K562 (cell line): ENCODE measurements at regions not wholly inside any gene's neighbourhood (a gene's known extent, or its start where the extent isn't known, plus 50 kb on each side); places are given as distances from the start of the nearest gene placed in this dataset.
A peak's percentile ranks its signal among the peaks of the same experiment; 100 is the strongest.

Experiments used
- ATAC-seq: fragments of 200-7000 bp; cut with Tn5 transposase; 3 replicates; pipeline ENCODE4 v1.9.1; 2020; ENCODE audit warnings: moderate library complexity
- BruUV-seq: library from RNA; stranded (reverse); fragments of 400-500 nt; replicated peaks from 2 replicates; lab custom pipeline; 2021; lab: Mats Ljungman, UMichigan
- CTCF ChIA-PET: fragments of 300-600 bp; formaldehyde crosslinking; extraction: SDS; loops from one replicate; lab custom pipeline; 2021; ENCODE audit warnings: low intra/inter-chr PET ratio; lab: Yijun Ruan, JAX
- POLR2A ChIA-PET: fragments of 300-600, 350-650 bp; sonication (Branson Sonifier 250); formaldehyde crosslinking; extraction: SDS; loops from one replicate; lab custom pipeline; 2021; ENCODE audit warnings: antibody characterized with exemption, inconsistent platforms; lab: Yijun Ruan, JAX
- DNase-seq, 4 experiments: peaks; one replicate each; pipeline versions ENCODE4 v3.0.0 to v3.0.0-alpha.2; 2011 to 2018; ENCODE audit warnings: low spot score in 3 of 4, mixed read lengths in 3 of 4; ENCODE audit errors: extremely low read depth in 1 of 4
- FAIRE-seq: peaks from 2 replicates; lab custom pipeline; 2011; peaks lifted over from hg19 to GRCh38; lab: Jason Lieb, UNC
- H2AFZ ChIP-seq: 2 replicates; pipeline ENCODE4 v1.6.0; 2011; ENCODE audit warnings: low read depth, low read length, control low read depth, inconsistent platforms
- H3K27ac ChIP-seq: fragments of 200-600 bp; 3 replicates; pipeline ENCODE4 v1.8.0; 2011; ENCODE audit warnings: low read depth, mild to moderate bottlenecking, control low read depth, inconsistent platforms, low read length, moderate library complexity, mixed read lengths; ENCODE audit errors: extremely low read depth
- H3K27me3 ChIP-seq, 2 experiments: fragments of 300-600 bp in 1 of 2; 2 replicates in 1 of 2; 3 replicates in 1 of 2; pipeline versions ENCODE4 v1.6.0 to v1.8.0; 2011; ENCODE audit warnings: inconsistent platforms in 2 of 2, low read length in 2 of 2, mild to moderate bottlenecking in 1 of 2, mixed read lengths in 1 of 2, moderate library complexity in 1 of 2; ENCODE audit not compliant: control insufficient read depth in 2 of 2, insufficient read depth in 2 of 2
- H3K36me3 ChIP-seq: fragments of 300-600 bp; 3 replicates; pipeline ENCODE4 v1.8.0; 2011; ENCODE audit warnings: mild to moderate bottlenecking, low read length, inconsistent platforms; ENCODE audit not compliant: control insufficient read depth, insufficient read depth
- H3K4me1 ChIP-seq, 2 experiments: fragments of 200-600 bp in 1 of 2; replicated peaks in 1 of 2; 2 replicates in 1 of 2; 3 replicates in 1 of 2; pipeline versions ENCODE4 v1.5.1 to v1.8.0; 2011; ENCODE audit warnings: inconsistent platforms in 2 of 2, low read length in 2 of 2, mild to moderate bottlenecking in 1 of 2, mixed read lengths in 1 of 2, moderate library complexity in 1 of 2; ENCODE audit not compliant: control insufficient read depth in 2 of 2, insufficient read depth in 2 of 2
- H3K4me2 ChIP-seq: 2 replicates; pipeline ENCODE4 v1.6.1; 2011; ENCODE audit warnings: low read length, control low read depth, inconsistent platforms, mixed read lengths; ENCODE audit not compliant: insufficient read depth
- H3K4me3 ChIP-seq: fragments of 200-600 bp; sonication (generic), shearing (Covaris generic); 2 replicates; pipeline ENCODE4 v1.5.1; 2016; ENCODE audit warnings: control low read depth, inconsistent platforms
- H3K79me2 ChIP-seq: fragments of 200-600 bp; 3 replicates; pipeline ENCODE4 v1.8.0; 2011; ENCODE audit warnings: low read length, inconsistent platforms; ENCODE audit not compliant: control insufficient read depth, insufficient read depth
- H3K9ac ChIP-seq, 2 experiments: 2 replicates each; pipeline versions ENCODE4 v1.6.0 to v1.6.1; 2011; ENCODE audit warnings: low read depth in 2 of 2, low read length in 2 of 2, control low read depth in 1 of 2, inconsistent platforms in 1 of 2, mild to moderate bottlenecking in 1 of 2, mixed read lengths in 1 of 2; ENCODE audit not compliant: insufficient read depth in 1 of 2
- H3K9me1 ChIP-seq: one replicate; pipeline ENCODE4 v1.6.0; 2011; ENCODE audit warnings: inconsistent platforms, mild to moderate bottlenecking, low read length, moderate library complexity; ENCODE audit not compliant: control insufficient read depth, insufficient read depth
- H3K9me3 ChIP-seq: replicated peaks from 2 replicates; pipeline ENCODE4 v1.5.1; 2011; ENCODE audit warnings: low read depth, low read length, inconsistent platforms; ENCODE audit not compliant: control insufficient read depth, insufficient read depth
- H4K20me1 ChIP-seq: replicated peaks from 2 replicates; pipeline ENCODE4 v1.6.1; 2011; ENCODE audit warnings: low read length, inconsistent platforms, mixed read lengths; ENCODE audit not compliant: control insufficient read depth, insufficient read depth
- HOXB6 ChIP-seq: fragments of 250-450 bp; sonication (Bioruptor Pico); IDR thresholded peaks from 2 replicates; pipeline ENCODE4 v1.5.1; 2022; ENCODE audit warnings: mild to moderate bottlenecking, borderline replicate concordance
- NR2C1 ChIP-seq, 2 experiments: fragments of 450-650 bp; IDR thresholded peaks; 2 replicates each; pipeline ENCODE4 v1.6.1; 2017; ENCODE audit warnings: mild to moderate bottlenecking in 2 of 2, antibody characterized with exemption in 1 of 2, inconsistent platforms in 1 of 2, missing compliant biosample characterization in 1 of 2, missing genetic modification characterization in 1 of 2
- PATZ1 ChIP-seq: fragments of 250-450 bp; sonication (Bioruptor Pico); IDR thresholded peaks from 2 replicates; pipeline ENCODE4 v1.5.0; 2020; ENCODE audit warnings: mild to moderate bottlenecking, borderline replicate concordance
- SETDB1 ChIP-seq: IDR thresholded peaks from one replicate; pipeline ENCODE4 v1.6.1; 2012; ENCODE audit warnings: low read length, control low read depth, inconsistent platforms
- TRIM24 ChIP-seq, 2 experiments: fragments of 450-650 bp; IDR thresholded peaks; 2 replicates each; pipeline ENCODE4 v1.6.1; 2016
- ZEB2 ChIP-seq: fragments of 450-650 bp; IDR thresholded peaks from 2 replicates; pipeline ENCODE4 v1.6.1; 2016
- ZNF24 ChIP-seq: fragments of 450-650 bp; IDR thresholded peaks from 2 replicates; pipeline ENCODE4 v1.6.1; 2016
- ZNF77 ChIP-seq: fragments of 250-450 bp; sonication (Bioruptor Pico); IDR thresholded peaks from 2 replicates; pipeline ENCODE4 v1.5.0; 2020
- ZNF830 ChIP-seq: fragments of 250-450 bp; sonication (Bioruptor Pico); IDR thresholded peaks from 2 replicates; pipeline ENCODE4 v1.5.0; 2021; ENCODE audit warnings: mild to moderate bottlenecking
- WGBS: fragments of 100-300 bp; shearing (Covaris generic); methylation state at CpG from one replicate; pipeline ENCODE4 v1.1.6; 2016; ENCODE audit warnings: low coverage, mixed read lengths; ENCODE audit not compliant: insufficient coverage; ENCODE audit errors: missing lambda C conversion rate; 5-methylcytosine and 5-hydroxymethylcytosine counted together
- in situ Hi-C: fragments of 300-500 bp; cut with MboI; formaldehyde crosslinking; loops from 4 replicates; pipeline ENCODE4 v1.15.0; 2018; ENCODE audit warnings: inconsistent platforms, mixed read lengths
- intact Hi-C: fragments of 100-400 bp; cut with micrococcal nuclease; formaldehyde crosslinking; loops from 2 replicates; pipeline ENCODE4 v1.14.2; 2022

GRCh38 chr5:4909086-4909485 is 231.0 kb upstream of the ADAMTS16 start:
- Histone ChIP-seq H3K27ac (no peak overlapping the region), H3K4me1 (no peaks in the 10 kb centered on the region), H2AFZ (no peak overlapping the region), H3K9me1 (no peaks in the 10 kb centered on the region), H3K9me3 (no peaks in the 10 kb centered on the region), H3K27me3 (peaks cover 4 to 5% of the 10 kb centered on the region in 2 experiments; a peak in 3 of 5 replicates), H3K4me2 (no peak overlapping the region), H3K36me3 (no peaks in the 10 kb centered on the region), H4K20me1 (no peaks in the 10 kb centered on the region), H3K4me3 (no peak overlapping the region), H3K9ac (no peak overlapping the region), H3K79me2 (no peaks in the 10 kb centered on the region)
- FAIRE-seq (peak; percentile 44), ATAC-seq (no peak), DNase-seq (no peak)
- in situ Hi-C loops (no loop called here), intact Hi-C loops (no loop called here)
- WGBS: 0% methylated on average over 5 of the region's 5 CpGs
- BruUV-seq: no TSS peak
- POLR2A ChIA-PET: no interaction called here
- TF ChIP-seq HOXB6 (CRISPR knock-in tag) (no peak), SETDB1 (no peak), NR2C1 (IDR thresholded peaks at IDR 0.05) (0 out of 2 replicates have a peak, but pooled peaks have one; percentile 19), NR2C1 (tag; IDR thresholded peaks at IDR 0.05) (0 out of 2 replicates have a peak, but pooled peaks have one; percentile 36), ZNF830 (CRISPR knock-in tag) (no peak), PATZ1 (CRISPR knock-in tag) (no peak), ZEB2 (no peak), TRIM24 (IDR thresholded peaks at IDR 0.05) (no peak), ZNF77 (CRISPR knock-in tag) (no peak), ZNF24 (no peak)
- TF ChIP-seq, all 486 proteins: peak for 1
- CTCF ChIA-PET: no interaction called here
